Hepatocyte (in vitro differentiated cells): ENCODE measurements at regions not wholly inside any gene's neighbourhood (a gene's known extent, or its start where the extent isn't known, plus 50 kb on each side); places are given as distances from the start of the nearest gene placed in this dataset.

Source experiments
- CTCF ChIP-seq: fragments of 200-600 bp; sonication (generic); IDR thresholded peaks from 2 replicates; pipeline ENCODE4 v1.5.1; 2016; ENCODE audit warnings: antibody characterized with exemption, mild to moderate bottlenecking; ENCODE audit not compliant: poor library complexity
- EZH2 ChIP-seq: fragments of 200-600 bp; sonication (generic); IDR thresholded peaks from 2 replicates; pipeline ENCODE4 v1.6.1; 2016; ENCODE audit warnings: antibody characterized with exemption, mild to moderate bottlenecking, borderline replicate concordance
- EZH2phosphoT487 ChIP-seq: fragments of 200-600 bp; sonication (generic); IDR thresholded peaks from one replicate; pipeline ENCODE4 v1.6.1; 2018; ENCODE audit warnings: antibody characterized with exemption, mild to moderate bottlenecking, low read depth, moderate library complexity; ENCODE audit not compliant: unreplicated experiment, severe bottlenecking

- no peak for TF ChIP-seq CTCF
- no peak for TF ChIP-seq EZH2phosphoT487
- TF ChIP-seq EZH2: no peak
These were observed 154.1 kb upstream of the ETV3 start for GRCh38 chr1:157292302-157292701.
